ENCODE measurements at regions not wholly inside any gene's neighbourhood (a gene's known extent, or its start where the extent isn't known, plus 50 kb on each side); places are given as distances from the start of the nearest gene placed in this dataset.

DNA sequence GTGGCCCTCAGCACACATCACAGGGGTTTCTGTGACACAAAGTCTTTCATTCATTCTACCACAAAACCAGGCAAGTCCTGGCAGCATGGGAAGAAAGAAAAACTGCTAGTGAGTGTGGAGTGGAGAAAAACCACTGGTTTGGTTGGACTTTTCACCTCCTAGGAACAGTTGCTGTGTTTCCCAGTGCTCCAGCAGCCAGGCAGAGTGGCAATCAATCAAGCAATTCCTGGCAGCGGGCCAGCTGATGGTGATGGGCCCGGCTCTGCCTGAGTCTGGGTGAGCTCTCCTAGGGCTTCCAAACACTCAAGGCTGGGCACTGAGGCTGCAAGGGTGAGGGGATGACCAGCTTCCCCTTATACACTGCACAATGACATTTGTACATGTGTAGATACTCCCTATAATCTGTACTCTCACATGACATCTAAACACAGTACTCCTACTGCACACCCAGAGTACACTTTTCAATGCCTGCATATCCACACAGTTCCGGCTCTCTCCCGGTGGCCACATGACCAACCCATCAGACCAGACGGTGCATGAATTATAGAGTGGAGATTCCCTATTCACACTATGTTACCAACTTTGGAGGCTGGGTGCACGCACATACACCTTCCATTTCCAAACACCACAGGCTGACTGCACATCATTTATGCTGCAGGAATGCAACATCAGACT is 156.6 kb downstream of the UNC5CL start:
- TF ChIP-seq, protein P1, sequence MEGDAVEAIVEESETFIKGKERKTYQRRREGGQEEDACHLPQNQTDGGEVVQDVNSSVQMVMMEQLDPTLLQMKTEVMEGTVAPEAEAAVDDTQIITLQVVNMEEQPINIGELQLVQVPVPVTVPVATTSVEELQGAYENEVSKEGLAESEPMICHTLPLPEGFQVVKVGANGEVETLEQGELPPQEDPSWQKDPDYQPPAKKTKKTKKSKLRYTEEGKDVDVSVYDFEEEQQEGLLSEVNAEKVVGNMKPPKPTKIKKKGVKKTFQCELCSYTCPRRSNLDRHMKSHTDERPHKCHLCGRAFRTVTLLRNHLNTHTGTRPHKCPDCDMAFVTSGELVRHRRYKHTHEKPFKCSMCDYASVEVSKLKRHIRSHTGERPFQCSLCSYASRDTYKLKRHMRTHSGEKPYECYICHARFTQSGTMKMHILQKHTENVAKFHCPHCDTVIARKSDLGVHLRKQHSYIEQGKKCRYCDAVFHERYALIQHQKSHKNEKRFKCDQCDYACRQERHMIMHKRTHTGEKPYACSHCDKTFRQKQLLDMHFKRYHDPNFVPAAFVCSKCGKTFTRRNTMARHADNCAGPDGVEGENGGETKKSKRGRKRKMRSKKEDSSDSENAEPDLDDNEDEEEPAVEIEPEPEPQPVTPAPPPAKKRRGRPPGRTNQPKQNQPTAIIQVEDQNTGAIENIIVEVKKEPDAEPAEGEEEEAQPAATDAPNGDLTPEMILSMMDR (IDR thresholded peaks at IDR 0.05): no peak
- TF ChIP-seq POLR2A (IDR thresholded peaks at IDR 0.05): no peak

Measured in testis (tissue), 2 donors.